ENCODE measurements at regions not wholly inside any gene's neighbourhood (a gene's known extent, or its start where the extent isn't known, plus 50 kb on each side); places are given as distances from the start of the nearest gene placed in this dataset.

DNA sequence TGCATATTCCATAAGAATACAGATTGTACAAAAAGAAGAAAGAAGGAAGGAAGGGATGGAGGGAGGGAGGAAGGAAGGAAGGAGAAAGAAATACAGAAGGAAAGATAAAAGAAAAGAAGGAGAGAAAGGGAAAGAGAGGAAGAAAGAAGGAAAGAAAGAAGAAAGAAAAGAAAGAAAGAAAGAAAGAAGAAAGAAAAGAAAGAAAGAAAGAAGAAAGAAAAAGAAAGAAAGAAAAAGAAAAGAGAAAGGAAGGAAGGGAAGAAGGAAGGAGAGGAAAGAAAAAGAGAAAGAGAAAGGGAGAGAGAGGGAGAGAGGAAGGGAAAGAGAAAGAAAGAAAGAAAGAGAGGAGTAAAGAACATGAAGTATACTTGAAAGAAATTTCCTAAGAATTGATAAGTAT, 577.9 kb upstream of the ALCAM start:
- no peaks in the 10 kb centered on the region for H3K36me3 ChIP-seq (ENCODE audit: control insufficient read depth in 2 of 2, extremely low read depth in 1 of 2, insufficient read depth in 2 of 2, low read length in 2 of 2)
- FAIRE-seq, result no peak
- dilution Hi-C loops (cut with MboI; ENCODE audit: extremely low pct_ligation_motif_present, low sequenced_read_pairs), result no loop called here
- H3K4me1 ChIP-seq (ENCODE audit: control insufficient read depth, extremely low read depth, insufficient read depth, low read length), result no peaks in the 10 kb centered on the region
- H3K9ac ChIP-seq (ENCODE audit: control insufficient read depth, extremely low read depth, insufficient read depth, low read length), result no peak overlapping the region
- DNase-seq (ENCODE audit: low read depth, low spot score), result no peak
- no peak overlapping the region for H3K4me2 ChIP-seq (ENCODE audit: control insufficient read depth, extremely low read depth, insufficient read depth, low read depth, low read length)
- H2AFZ ChIP-seq (ENCODE audit: control insufficient read depth, low read length), result no peak overlapping the region
- H3K27ac ChIP-seq (ENCODE audit: control insufficient read depth, insufficient read depth, low read length), result no peak overlapping the region
- H4K20me1 ChIP-seq (ENCODE audit: control insufficient read depth, extremely low read depth, insufficient read depth, low read length), result no peaks in the 10 kb centered on the region
- no peak for TF ChIP-seq EZH2 (IDR thresholded peaks at IDR 0.05; ENCODE audit: low read length)
- TF ChIP-seq, protein P1, sequence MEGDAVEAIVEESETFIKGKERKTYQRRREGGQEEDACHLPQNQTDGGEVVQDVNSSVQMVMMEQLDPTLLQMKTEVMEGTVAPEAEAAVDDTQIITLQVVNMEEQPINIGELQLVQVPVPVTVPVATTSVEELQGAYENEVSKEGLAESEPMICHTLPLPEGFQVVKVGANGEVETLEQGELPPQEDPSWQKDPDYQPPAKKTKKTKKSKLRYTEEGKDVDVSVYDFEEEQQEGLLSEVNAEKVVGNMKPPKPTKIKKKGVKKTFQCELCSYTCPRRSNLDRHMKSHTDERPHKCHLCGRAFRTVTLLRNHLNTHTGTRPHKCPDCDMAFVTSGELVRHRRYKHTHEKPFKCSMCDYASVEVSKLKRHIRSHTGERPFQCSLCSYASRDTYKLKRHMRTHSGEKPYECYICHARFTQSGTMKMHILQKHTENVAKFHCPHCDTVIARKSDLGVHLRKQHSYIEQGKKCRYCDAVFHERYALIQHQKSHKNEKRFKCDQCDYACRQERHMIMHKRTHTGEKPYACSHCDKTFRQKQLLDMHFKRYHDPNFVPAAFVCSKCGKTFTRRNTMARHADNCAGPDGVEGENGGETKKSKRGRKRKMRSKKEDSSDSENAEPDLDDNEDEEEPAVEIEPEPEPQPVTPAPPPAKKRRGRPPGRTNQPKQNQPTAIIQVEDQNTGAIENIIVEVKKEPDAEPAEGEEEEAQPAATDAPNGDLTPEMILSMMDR (optimal IDR thresholded peaks at IDR 0.05 in 1 of 3, IDR thresholded peaks at IDR 0.05 in 1 of 3, conservative IDR thresholded peaks at IDR 0.05 in 1 of 3; ENCODE audit: extremely low read depth in 1 of 3, insufficient read depth in 2 of 3, low read length in 3 of 3), result no peak
- H3K27me3 ChIP-seq (ENCODE audit: control insufficient read depth, extremely low read depth, insufficient read depth, low read length), result no peaks in the 10 kb centered on the region
- no peaks in the 10 kb centered on the region for H3K9me3 ChIP-seq (ENCODE audit: control insufficient read depth, low read depth, low read length)
- no peaks in the 10 kb centered on the region for H3K9me1 ChIP-seq (ENCODE audit: control insufficient read depth, extremely low read depth, insufficient read depth, low read length)
- no peak overlapping the region for H3K4me3 ChIP-seq (ENCODE audit: control insufficient read depth in 2 of 3, extremely low read depth in 1 of 3, insufficient read depth in 2 of 3, low read depth in 1 of 3, low read length in 3 of 3)
- H3K79me2 ChIP-seq (ENCODE audit: control insufficient read depth, insufficient read depth, low read length), result no peaks in the 10 kb centered on the region

DNA sequence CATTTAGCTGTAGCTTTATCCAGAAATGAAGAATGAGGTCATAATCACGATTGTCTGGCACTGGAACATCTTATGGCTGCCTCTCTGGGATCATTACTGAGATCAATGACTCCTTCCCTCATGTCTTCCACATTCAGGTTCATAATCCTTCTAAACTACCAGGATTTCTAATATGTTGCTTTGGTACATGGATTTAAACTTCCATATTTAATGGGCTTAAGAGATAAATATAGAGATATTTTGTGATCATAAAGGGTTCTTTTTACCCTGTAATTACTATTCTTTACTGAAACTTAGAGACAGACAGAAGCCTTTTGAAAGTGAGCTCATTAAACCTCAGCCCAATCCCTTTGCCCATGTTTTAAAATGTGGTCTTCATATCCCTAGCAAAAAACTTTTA, 575.4 kb upstream of the ALCAM start:
- H3K36me3 ChIP-seq (ENCODE audit: control insufficient read depth in 2 of 2, extremely low read depth in 1 of 2, insufficient read depth in 2 of 2, low read length in 2 of 2), result no peaks in the 10 kb centered on the region
- H3K4me3 ChIP-seq (ENCODE audit: control insufficient read depth in 2 of 3, extremely low read depth in 1 of 3, insufficient read depth in 2 of 3, low read depth in 1 of 3, low read length in 3 of 3), result no peak overlapping the region
- H4K20me1 ChIP-seq (ENCODE audit: control insufficient read depth, extremely low read depth, insufficient read depth, low read length), result no peaks in the 10 kb centered on the region
- no peaks in the 10 kb centered on the region for H3K9me3 ChIP-seq (ENCODE audit: control insufficient read depth, low read depth, low read length)
- no peaks in the 10 kb centered on the region for H3K79me2 ChIP-seq (ENCODE audit: control insufficient read depth, insufficient read depth, low read length)
- TF ChIP-seq, protein P1 (optimal IDR thresholded peaks at IDR 0.05 in 1 of 3, IDR thresholded peaks at IDR 0.05 in 1 of 3, conservative IDR thresholded peaks at IDR 0.05 in 1 of 3; ENCODE audit: extremely low read depth in 1 of 3, insufficient read depth in 2 of 3, low read length in 3 of 3), result no peak
- no peak for TF ChIP-seq EZH2 (IDR thresholded peaks at IDR 0.05; ENCODE audit: low read length)
- dilution Hi-C loops (cut with MboI; ENCODE audit: extremely low pct_ligation_motif_present, low sequenced_read_pairs), result no loop called here
- no peak overlapping the region for H3K9ac ChIP-seq (ENCODE audit: control insufficient read depth, extremely low read depth, insufficient read depth, low read length)
- H3K27me3 ChIP-seq (ENCODE audit: control insufficient read depth, extremely low read depth, insufficient read depth, low read length), result no peaks in the 10 kb centered on the region
- H2AFZ ChIP-seq (ENCODE audit: control insufficient read depth, low read length), result no peak overlapping the region
- no peaks in the 10 kb centered on the region for H3K9me1 ChIP-seq (ENCODE audit: control insufficient read depth, extremely low read depth, insufficient read depth, low read length)
- H3K4me2 ChIP-seq (ENCODE audit: control insufficient read depth, extremely low read depth, insufficient read depth, low read depth, low read length), result no peak overlapping the region
- DNase-seq (ENCODE audit: low read depth, low spot score) (no peak), FAIRE-seq (no peak)
- H3K27ac ChIP-seq (ENCODE audit: control insufficient read depth, insufficient read depth, low read length), result no peak overlapping the region
- no peaks in the 10 kb centered on the region for H3K4me1 ChIP-seq (ENCODE audit: control insufficient read depth, extremely low read depth, insufficient read depth, low read length)
